ENCODE measurements at regions not wholly inside any gene's neighbourhood (a gene's known extent, or its start where the extent isn't known, plus 50 kb on each side); places are given as distances from the start of the nearest gene placed in this dataset.

DNA sequence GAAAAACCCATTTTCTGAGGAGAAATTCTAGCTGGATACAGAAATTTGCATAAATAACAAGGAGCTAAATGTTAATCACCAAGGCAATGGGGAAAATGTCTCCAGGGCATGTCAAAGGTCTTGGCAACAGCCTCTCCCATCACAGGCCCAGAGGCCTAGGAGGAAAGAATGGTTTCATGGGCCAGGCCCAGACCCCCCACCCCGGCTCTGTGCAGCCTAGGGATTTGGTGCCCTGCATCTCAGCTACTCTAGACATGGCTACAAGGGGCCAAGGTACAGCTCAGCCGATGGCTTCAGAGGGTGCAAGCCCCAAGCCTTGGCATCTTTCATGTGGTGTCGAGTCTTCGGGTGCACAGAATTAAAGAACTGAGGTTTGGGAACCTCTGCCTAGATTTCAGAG lies 321.2 kb upstream of the ID4 start:
- no peak for DNase-seq (ENCODE audit: low read depth, low spot score)
- in situ Hi-C loops (cut with HindIII; ENCODE audit: low pct_unique_long_range_greater_than_20kb, low sequenced_read_pairs), result no loop called here

DNA sequence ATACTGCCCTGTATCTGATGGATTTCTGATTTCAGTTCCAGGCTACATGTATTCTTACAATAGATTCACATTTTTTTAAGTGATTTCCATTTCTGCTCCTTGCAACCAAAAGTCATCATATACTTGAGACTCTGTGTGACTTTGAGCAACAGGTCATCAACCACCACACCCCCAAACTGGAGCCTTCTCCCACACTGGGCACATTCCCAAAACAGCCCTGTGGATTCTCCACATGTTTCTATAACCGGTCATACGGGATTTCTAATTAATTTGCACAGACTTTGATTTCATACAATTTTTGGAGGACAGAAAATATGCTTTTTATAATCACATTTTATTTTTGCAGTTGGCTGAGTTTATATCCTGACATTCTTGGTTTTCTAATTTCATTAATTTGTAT lies 317.2 kb upstream of the ID4 start:
- in situ Hi-C loops (cut with HindIII; ENCODE audit: low pct_unique_long_range_greater_than_20kb, low sequenced_read_pairs), result no loop called here
- DNase-seq (ENCODE audit: low read depth, low spot score), result no peak

DNA sequence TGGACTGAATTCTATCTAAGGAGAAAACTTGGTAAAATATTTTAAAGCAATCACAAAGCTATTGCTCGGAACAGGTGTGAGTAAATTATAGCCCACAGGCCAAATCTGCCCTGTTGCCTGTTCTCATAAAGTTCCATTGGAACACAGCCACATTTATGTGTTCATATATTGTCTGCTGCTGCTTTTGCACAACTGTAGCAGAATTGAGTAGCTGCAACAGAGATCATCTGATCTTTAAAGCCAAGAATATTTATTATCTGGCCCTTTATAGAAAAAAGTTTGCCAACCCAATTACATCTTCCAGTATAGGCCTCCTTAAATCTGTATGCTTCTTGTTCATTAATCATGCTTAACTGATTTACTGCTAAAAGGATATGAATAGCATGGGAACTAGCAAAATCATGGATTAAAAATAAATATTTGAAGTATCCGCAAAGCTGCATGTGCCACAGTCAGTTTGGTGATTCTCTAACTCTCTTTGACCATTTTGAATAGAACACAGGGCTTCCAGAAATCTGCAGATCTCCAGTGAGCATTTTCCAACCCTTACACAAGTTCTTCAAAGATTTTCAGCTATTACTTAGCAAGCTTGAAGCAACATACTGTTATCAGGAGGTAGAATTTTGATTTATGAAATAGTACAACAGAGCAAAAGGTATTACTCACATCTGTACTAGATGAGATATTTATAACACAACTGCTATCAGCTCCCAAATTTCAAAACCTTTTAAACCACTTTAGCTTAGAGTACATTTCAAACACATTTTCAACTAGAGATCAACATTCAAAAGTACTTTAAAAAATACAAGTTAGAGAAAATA lies 312.6 kb upstream of the ID4 start:
- in situ Hi-C loops (cut with HindIII; ENCODE audit: low pct_unique_long_range_greater_than_20kb, low sequenced_read_pairs), result no loop called here
- no peak for DNase-seq (ENCODE audit: low read depth, low spot score)

DNA sequence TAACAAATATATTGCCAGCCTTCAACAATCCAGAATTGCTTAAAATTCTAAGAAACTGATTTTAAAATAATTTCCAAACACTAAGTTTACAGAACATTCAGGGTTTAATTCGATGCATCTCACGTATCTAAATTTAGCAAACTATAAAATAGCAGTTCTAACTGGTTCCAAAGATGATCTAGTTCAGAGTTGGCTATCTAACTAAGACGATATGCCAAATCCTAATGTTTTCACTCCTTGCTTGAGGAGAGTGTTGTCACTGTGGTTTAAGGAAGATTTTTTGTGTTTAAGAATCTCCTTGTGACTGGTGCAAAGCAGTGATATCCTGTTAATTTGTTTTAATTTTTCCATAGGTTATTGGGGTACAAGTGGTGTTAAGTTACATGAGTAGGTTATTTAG lies 311.5 kb upstream of the ID4 start:
- no peak for DNase-seq (ENCODE audit: low read depth, low spot score)
- in situ Hi-C loops (cut with HindIII; ENCODE audit: low pct_unique_long_range_greater_than_20kb, low sequenced_read_pairs), result no loop called here

DNA sequence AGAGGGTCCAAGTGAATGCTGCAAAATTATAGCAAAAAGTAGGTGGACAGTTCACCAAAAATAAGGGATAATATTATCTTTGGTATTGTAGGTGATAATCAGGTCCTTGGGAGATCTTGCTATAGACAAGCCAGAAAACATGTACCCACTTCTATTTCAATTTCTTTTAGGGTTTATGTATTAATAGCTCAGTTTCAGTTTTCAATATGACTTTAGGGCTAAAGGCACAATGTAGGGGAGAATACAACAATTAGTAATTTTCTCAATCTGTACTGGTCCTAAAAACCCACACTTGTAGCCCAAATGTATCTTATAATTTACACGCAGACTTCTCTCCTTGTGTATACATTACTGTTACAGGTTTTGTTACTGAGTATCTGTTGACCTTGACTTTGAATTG lies 307.0 kb upstream of the ID4 start:
- no peak for DNase-seq (ENCODE audit: low read depth, low spot score)
- in situ Hi-C loops (cut with HindIII; ENCODE audit: low pct_unique_long_range_greater_than_20kb, low sequenced_read_pairs), result no loop called here

DNA sequence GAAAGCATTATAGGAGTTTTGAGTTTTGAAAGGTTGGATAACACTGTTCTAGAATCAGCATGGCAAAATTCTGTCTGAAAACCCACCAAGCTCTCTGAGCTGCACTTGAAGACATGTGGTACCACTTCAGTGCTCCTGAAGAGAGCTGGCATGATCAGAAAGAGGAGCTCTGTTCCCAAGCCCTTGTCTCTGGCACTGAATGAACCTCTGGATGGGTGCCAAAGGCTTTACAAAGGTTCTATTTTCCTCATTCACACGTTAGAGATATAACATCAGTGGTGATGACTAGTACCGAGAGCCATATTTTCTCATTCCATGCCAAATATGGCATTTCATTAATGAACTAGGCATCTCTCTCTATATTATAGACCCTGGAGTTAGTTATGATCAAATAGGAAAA lies 301.8 kb upstream of the ID4 start:
- peak; percentile 91 for DNase-seq (ENCODE audit: low read depth, low spot score)
- in situ Hi-C loops (cut with HindIII; ENCODE audit: low pct_unique_long_range_greater_than_20kb, low sequenced_read_pairs), result no loop called here

DNA sequence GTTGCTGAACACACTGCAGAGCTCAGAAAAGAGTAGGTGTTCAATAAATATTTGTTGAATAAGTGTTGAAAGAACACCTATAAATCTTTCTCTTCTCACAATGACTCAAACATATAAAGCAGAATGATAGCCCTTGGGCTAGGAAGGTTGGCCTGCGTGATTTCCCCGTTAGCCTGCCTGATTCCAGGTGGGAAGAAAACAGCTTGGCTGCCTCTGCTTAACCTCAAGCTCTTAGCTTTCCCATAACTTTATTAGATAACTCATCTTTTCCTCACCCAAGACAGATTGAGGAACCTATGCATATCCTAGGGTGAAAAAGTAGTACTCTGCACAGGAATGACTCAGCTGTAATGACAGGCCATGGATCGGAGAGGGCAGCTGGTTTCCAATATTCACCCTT lies 300.3 kb upstream of the ID4 start:
- no peak for DNase-seq (ENCODE audit: low read depth, low spot score)
- in situ Hi-C loops (cut with HindIII; ENCODE audit: low pct_unique_long_range_greater_than_20kb, low sequenced_read_pairs), result no loop called here

DNA sequence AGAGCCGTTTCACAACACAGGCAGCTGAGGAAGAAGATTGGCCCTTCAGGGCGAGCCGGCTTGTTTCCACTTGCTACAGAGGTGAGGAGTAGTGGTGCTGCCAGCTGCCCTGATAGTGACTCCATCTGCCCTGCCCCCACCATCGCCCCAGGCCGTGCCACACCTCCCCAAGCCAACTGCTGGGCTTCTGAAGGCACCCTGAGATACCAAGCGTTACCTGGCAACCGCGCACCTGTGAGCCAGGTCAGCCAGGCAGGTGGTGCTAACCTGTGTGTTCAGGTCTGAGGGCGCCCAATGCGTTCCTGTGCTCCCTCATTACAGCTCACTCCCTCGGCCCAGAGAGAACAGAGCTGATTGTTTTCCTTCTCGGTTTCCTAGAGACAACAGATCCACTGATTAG lies 299.1 kb upstream of the ID4 start:
- DNase-seq (ENCODE audit: low read depth, low spot score), result no peak
- in situ Hi-C loops (cut with HindIII; ENCODE audit: low pct_unique_long_range_greater_than_20kb, low sequenced_read_pairs), result no loop called here

DNA sequence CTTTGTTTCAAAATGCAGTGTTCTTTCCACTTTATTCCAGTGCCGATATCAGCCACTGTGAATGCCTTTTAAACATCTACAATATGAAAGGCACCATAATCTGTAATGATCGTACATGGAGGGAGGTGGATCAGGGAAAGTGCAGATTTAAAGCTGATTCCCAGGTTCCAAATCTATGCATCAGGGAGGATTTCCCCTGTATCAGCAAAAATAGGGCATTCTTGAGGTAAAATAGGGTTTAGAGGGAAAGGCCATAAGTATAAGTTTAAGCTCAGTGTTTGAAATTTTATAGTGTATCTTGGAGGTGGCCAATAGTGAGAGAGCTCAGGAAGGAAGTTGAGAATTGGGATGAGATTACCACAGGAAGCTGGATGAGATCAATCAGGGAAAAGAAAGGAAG lies 289.7 kb upstream of the ID4 start:
- in situ Hi-C loops (cut with HindIII; ENCODE audit: low pct_unique_long_range_greater_than_20kb, low sequenced_read_pairs), result no loop called here
- no peak for DNase-seq (ENCODE audit: low read depth, low spot score)

DNA sequence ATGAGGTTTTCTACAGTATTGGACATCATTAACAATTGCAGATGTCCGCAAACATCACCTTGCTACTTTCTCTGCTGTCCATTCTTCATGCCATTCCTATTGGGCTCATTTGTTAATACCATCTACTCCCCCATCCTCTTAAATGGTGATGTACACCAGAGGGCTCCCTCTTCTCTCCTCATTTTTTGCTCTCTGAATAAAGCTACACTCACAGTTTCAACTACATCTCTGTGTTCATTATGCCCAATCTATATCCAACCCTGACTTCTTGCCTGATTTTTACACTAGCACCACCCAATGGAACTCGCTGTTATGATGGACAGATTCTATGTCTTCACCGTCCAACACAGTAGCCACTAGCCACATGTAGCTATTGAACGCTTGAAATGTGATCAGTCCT lies 288.1 kb upstream of the ID4 start:
- peak; percentile 82 for DNase-seq (ENCODE audit: low read depth, low spot score)
- in situ Hi-C loops (cut with HindIII; ENCODE audit: low pct_unique_long_range_greater_than_20kb, low sequenced_read_pairs), result no loop called here

DNA sequence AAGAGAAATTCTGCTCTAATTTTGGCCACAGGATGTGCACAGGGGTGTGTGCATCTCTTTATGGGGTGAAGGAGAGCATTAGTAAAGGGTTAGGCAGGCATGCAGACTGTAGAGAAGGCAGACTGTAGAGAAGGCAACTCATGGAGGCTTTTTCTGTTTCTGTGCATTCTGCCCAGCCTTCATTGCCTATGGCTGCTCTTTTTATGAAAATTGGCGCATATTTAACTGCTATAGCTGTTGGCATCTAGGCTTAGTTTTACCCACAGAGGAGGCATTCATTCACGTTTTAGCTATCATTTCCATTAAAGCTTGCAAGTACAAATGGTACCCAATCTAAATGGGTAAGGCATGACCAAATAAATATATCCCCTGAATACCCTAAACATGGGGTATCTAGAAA lies 286.8 kb upstream of the ID4 start:
- in situ Hi-C loops (cut with HindIII; ENCODE audit: low pct_unique_long_range_greater_than_20kb, low sequenced_read_pairs), result no loop called here
- no peak for DNase-seq (ENCODE audit: low read depth, low spot score)

DNA sequence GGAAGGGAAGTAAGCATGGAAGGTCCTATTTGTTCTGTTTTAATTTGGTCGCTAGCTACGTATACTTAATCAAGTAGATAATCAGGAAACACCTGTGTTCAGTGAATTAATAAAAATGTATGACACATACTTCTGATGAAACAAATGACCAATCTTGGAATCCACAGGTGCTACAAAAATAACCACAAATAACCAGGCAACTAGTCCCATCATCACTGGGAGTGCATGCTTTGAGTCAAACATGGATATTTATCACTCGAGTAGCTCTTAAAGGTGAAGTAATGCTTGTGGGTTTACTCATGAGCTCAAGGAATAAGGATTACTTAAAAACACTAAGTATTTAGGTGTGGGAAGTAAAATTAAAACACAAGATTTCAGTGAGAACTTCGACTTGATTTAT lies 285.6 kb upstream of the ID4 start:
- in situ Hi-C loops (cut with HindIII; ENCODE audit: low pct_unique_long_range_greater_than_20kb, low sequenced_read_pairs), result no loop called here
- no peak for DNase-seq (ENCODE audit: low read depth, low spot score)

DNA sequence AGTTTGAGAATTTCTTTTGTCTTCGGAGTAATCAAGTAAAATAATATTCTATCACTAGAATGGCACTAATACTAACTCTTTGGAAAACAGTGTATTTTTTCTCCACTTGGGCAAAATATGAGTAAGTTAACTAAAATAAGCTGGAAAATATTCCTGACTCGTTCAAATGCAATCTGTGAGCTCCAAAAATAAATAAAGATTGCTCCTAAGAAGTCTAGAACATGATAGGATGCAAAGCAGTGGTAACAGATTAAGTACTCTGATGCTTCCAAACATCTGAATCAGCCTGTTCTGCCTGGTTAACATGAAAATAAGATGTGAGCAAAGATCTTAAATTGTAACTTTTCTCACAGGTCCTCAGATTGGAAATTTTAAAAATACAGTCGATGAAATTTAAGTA lies 285.1 kb upstream of the ID4 start:
- in situ Hi-C loops (cut with HindIII; ENCODE audit: low pct_unique_long_range_greater_than_20kb, low sequenced_read_pairs), result no loop called here
- DNase-seq (ENCODE audit: low read depth, low spot score), result no peak

DNA sequence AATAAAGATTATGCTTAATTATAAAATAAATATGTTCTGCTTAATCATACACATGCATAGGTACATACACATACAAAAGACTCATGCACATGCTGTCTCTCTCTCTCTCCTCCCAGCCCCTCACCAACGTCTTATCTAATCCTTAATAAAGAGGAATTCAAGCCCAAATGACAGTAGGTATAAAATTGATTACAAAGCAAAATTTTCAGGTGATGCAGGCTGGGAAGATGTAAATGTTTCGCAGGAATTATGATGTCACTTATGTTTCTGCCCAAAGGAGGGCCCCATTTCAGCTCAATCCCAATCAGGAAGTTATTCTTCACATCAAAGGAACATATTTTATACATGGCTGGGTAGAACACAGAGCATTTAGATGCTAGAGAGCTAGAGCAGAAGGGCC lies 284.6 kb upstream of the ID4 start:
- DNase-seq (ENCODE audit: low read depth, low spot score), result no peak
- in situ Hi-C loops (cut with HindIII; ENCODE audit: low pct_unique_long_range_greater_than_20kb, low sequenced_read_pairs), result no loop called here

DNA sequence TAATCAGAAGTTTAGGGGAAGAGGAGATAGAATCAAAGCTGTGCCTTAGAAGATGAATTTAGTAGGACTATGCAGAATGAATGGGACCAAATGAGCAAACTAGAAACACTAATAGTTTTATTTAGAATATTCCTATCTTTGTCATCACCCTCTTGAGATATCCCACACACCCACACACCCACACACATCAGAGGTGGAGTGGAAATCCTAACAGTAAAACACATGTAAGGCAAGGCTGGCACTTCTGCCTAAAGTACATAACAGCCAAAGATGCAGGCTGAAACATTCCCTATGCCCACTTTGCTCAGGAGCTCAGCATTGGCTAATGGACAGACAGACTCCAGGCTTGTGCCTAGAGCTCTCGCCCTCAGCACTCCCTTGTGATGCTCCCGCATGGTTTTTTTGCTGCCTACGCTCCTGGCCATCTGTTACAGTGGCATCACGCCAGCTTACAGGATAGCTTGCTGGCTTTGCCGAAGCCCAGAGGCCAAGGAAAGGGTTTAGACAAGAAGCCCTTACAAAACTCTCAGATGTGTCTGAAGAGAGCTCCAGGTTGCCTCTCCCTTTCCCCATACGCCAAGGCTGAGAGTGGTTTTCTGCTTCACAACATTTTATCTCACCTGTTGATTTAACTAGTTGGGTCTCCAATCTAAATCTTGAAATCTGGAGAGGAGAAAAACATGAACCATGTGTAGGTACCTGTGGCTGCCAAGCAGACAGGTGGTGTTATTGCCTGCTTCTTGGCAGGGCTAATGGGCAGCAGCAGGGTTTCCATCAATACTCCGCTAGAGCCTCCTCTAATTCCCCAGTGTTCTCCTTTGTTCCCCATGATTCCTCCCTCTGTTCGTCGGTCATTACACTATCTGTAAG lies 282.6 kb upstream of the ID4 start:
- in situ Hi-C loops (cut with HindIII; ENCODE audit: low pct_unique_long_range_greater_than_20kb, low sequenced_read_pairs), result no loop called here
- DNase-seq (ENCODE audit: low read depth, low spot score), result peak; percentile 50

DNA sequence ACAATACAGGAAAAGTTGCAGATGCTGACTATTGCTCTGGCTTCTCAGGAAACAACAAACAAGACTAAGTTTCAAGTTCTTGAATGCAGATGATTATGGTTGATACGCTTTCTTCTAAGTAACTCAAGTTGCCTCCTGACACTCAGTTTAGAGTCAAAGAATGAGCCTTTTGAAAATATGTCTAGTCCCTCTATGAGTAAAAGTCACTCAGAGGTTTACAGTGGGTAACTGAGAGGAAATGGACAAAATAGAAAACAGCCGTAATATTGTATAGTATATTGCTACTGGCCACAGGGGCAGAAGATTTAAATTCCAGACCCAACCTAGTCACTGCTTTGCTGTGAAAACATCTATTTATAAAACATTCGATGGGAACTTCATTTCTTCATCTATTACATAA lies 280.0 kb upstream of the ID4 start:
- DNase-seq (ENCODE audit: low read depth, low spot score), result peak; percentile 66

DNA sequence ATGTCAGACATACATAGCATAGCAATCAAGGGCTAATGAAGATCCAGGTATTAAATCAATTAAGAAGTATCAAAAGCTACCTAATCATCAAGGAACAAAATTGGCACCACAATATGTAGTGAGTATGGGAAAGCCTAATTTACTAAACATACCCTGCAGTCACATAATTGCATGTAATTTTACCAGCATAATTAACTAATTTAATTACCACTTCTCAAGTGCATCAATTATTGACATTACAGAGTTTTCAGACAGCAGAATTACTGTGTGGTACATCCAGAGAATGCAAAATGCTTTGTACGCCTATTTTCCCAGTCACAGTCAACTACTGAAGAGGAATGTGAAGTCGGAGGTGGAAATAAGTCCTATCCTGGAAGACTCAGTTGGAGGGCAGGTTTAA lies 279.0 kb upstream of the ID4 start:
- in situ Hi-C loops (cut with HindIII; ENCODE audit: low pct_unique_long_range_greater_than_20kb, low sequenced_read_pairs), result no loop called here

More for the DNA sequence above, 280.0 kb upstream of the ID4 start:
- in situ Hi-C loops (cut with HindIII; ENCODE audit: low pct_unique_long_range_greater_than_20kb, low sequenced_read_pairs), result no loop called here

DNA sequence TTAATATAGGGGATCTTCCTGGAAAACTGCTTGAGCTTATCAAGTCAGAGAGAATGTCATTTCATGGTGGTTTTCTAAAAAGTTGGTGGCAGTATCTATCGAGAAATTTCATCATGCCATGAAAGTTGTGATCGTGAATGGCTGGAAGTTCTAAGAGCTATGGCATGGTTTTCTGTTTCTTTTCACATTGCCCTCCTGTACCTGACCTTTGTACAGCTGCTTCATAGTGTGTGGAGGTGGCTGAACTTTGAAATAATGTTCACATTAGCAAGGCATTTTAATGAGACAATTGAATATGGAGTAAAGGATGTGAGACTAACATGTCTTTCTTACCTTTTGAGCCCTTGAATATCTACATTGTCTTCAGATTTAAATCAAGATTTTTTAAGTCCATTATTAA lies 278.2 kb upstream of the ID4 start:
- in situ Hi-C loops (cut with HindIII; ENCODE audit: low pct_unique_long_range_greater_than_20kb, low sequenced_read_pairs), result no loop called here
- DNase-seq (ENCODE audit: low read depth, low spot score), result no peak

More for the DNA sequence above, 279.0 kb upstream of the ID4 start:
- DNase-seq (ENCODE audit: low read depth, low spot score), result no peak

DNA sequence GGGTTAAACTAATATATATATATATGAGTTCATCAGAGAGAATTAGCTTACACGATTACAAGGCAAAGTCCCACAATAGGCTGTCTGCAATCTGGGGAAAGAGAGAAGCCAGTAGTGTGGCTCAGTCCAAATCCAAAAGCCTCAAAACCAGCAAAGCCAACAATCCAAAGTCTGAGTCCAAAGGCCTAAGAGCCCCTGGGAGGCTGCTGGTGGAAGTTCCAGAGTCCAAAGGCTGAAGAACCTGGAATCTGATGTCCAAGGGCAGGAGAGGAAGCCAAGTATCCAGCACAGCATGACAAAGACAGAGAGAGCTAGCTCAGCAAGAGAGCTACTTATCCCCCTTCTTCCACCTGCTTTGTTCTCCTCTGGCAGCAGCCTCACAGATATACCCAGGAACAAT lies 274.7 kb upstream of the ID4 start:
- DNase-seq (ENCODE audit: low read depth, low spot score), result no peak

More for the DNA sequence above, 274.7 kb upstream of the ID4 start:
- in situ Hi-C loops (cut with HindIII; ENCODE audit: low pct_unique_long_range_greater_than_20kb, low sequenced_read_pairs), result no loop called here

Data from SK-MEL-5 (cell line).